Loucy (cell line): ENCODE measurements at regions not wholly inside any gene's neighbourhood (a gene's known extent, or its start where the extent isn't known, plus 50 kb on each side); places are given as distances from the start of the nearest gene placed in this dataset.

ENCODE experiments used
- H2AFZ ChIP-seq: fragments of 200-600 bp; sonication (generic); 2 replicates; pipeline ENCODE4 v1.6.0; 2016; ENCODE audit warnings: antibody characterized with exemption, mild to moderate bottlenecking, low read length, moderate library complexity
- H3F3A ChIP-seq: fragments of 200-600 bp; 2 replicates; pipeline ENCODE4 v1.6.0; 2016; ENCODE audit warnings: antibody characterized with exemption, low read depth, mild to moderate bottlenecking
- H3K27me3 ChIP-seq: fragments of 200-600 bp; sonication (generic); 2 replicates; pipeline ENCODE4 v1.6.1; 2014; ENCODE audit warnings: low read length, mild to moderate bottlenecking; ENCODE audit not compliant: insufficient read depth, poor library complexity, severe bottlenecking
- H3K36me3 ChIP-seq: fragments of 200-600 bp; sonication (generic); 2 replicates; pipeline ENCODE4 v1.6.1; 2016; ENCODE audit warnings: low read length; ENCODE audit not compliant: insufficient read depth
- H3K4me1 ChIP-seq: fragments of 200-600 bp; sonication (generic); 2 replicates; pipeline ENCODE4 v1.5.1; 2014; ENCODE audit warnings: low read length, mild to moderate bottlenecking; ENCODE audit not compliant: insufficient read depth, poor library complexity, severe bottlenecking
- H3K4me2 ChIP-seq: fragments of 200-600 bp; sonication (generic); 2 replicates; pipeline ENCODE4 v1.6.0; 2014; ENCODE audit warnings: antibody characterized with exemption, low read length, low read depth, mild to moderate bottlenecking; ENCODE audit not compliant: poor library complexity, severe bottlenecking
- H3K4me3 ChIP-seq: fragments of 200-600 bp; sonication (generic); 2 replicates; pipeline ENCODE4 v1.5.1; 2014; ENCODE audit warnings: low read length, mild to moderate bottlenecking, mixed read lengths; ENCODE audit not compliant: poor library complexity, severe bottlenecking
- H3K79me2 ChIP-seq: fragments of 200-600 bp; sonication (generic); 2 replicates; pipeline ENCODE4 v1.6.1; 2014; ENCODE audit warnings: low read length; ENCODE audit not compliant: insufficient read depth
- H3K9ac ChIP-seq: fragments of 200-600 bp; sonication (generic); 2 replicates; pipeline ENCODE4 v1.6.0; 2014; ENCODE audit warnings: mild to moderate bottlenecking, low read depth, low read length, moderate library complexity; ENCODE audit not compliant: poor library complexity, severe bottlenecking
- H3K9me2 ChIP-seq: fragments of 200-600 bp; sonication (generic); replicated peaks from 2 replicates; pipeline ENCODE4 v1.6.1; 2016; ENCODE audit warnings: low read depth, low read length, mixed read lengths
- H3K9me3 ChIP-seq: fragments of 200-600 bp; sonication (generic); 2 replicates; pipeline ENCODE4 v1.6.1; 2014; ENCODE audit warnings: mild to moderate bottlenecking, antibody characterized with exemption, low read length, low read depth; ENCODE audit not compliant: insufficient read depth
- H4K20me1 ChIP-seq: fragments of 200-600 bp; sonication (generic); 2 replicates; pipeline ENCODE4 v1.6.0; 2014; ENCODE audit warnings: antibody characterized with exemption, low read length, mild to moderate bottlenecking; ENCODE audit not compliant: insufficient read depth, poor library complexity, severe bottlenecking
- CTCF ChIP-seq: fragments of 200-600 bp; sonication (generic); conservative IDR thresholded peaks from 2 replicates; pipeline ENCODE4 v1.5.1; 2014; ENCODE audit warnings: mild to moderate bottlenecking, antibody characterized with exemption, low read length
- EZH2phosphoT487 ChIP-seq: fragments of 200-600 bp; IDR thresholded peaks from 2 replicates; pipeline ENCODE4 v1.6.1; 2018; ENCODE audit warnings: antibody characterized with exemption, mild to moderate bottlenecking, moderate library complexity, borderline replicate concordance

- no peak overlapping the region for H3K9ac ChIP-seq
- no peak overlapping the region for H3K4me3 ChIP-seq
- no peaks in the 10 kb centered on the region for H3K36me3 ChIP-seq
- peak; percentile 44 for TF ChIP-seq CTCF
- TF ChIP-seq EZH2phosphoT487: no peak
- no peaks in the 10 kb centered on the region for H4K20me1 ChIP-seq
- no peaks in the 10 kb centered on the region for H3K4me1 ChIP-seq
- no peaks in the 10 kb centered on the region for H3K79me2 ChIP-seq
- no peaks in the 10 kb centered on the region for H3K9me3 ChIP-seq
- H3F3A ChIP-seq: no peaks in the 10 kb centered on the region
- H3K4me2 ChIP-seq: no peak overlapping the region
- H2AFZ ChIP-seq: no peak overlapping the region
- H3K9me2 ChIP-seq: no peaks in the 10 kb centered on the region
- H3K27me3 ChIP-seq: no peaks in the 10 kb centered on the region
Observed at GRCh38 chr11:92527467-92527866, 302.8 kb downstream of the FAT3 start.

- Histone ChIP-seq H3K79me2 (no peaks in the 10 kb centered on the region), H3K9ac (no peak overlapping the region), H3K4me1 (no peaks in the 10 kb centered on the region), H3K27me3 (no peaks in the 10 kb centered on the region), H3F3A (no peaks in the 10 kb centered on the region), H3K9me3 (no peaks in the 10 kb centered on the region), H4K20me1 (no peaks in the 10 kb centered on the region), H3K4me3 (no peak overlapping the region), H2AFZ (no peak overlapping the region), H3K9me2 (no peaks in the 10 kb centered on the region), H3K4me2 (no peak overlapping the region), H3K36me3 (no peaks in the 10 kb centered on the region)
- TF ChIP-seq CTCF (no peak), EZH2phosphoT487 (no peak)
Observed at GRCh38 chr11:92528001-92528400, 303.4 kb downstream of the FAT3 start.

- no peaks in the 10 kb centered on the region for H3K4me1 ChIP-seq
- TF ChIP-seq CTCF (no peak), EZH2phosphoT487 (no peak)
- no peak overlapping the region for H2AFZ ChIP-seq
- no peaks in the 10 kb centered on the region for H3F3A ChIP-seq
- no peak overlapping the region for H3K4me3 ChIP-seq
- H3K9me2 ChIP-seq: no peaks in the 10 kb centered on the region
- H3K9me3 ChIP-seq: no peaks in the 10 kb centered on the region
- H4K20me1 ChIP-seq: no peaks in the 10 kb centered on the region
- H3K9ac ChIP-seq: no peak overlapping the region
- no peaks in the 10 kb centered on the region for H3K27me3 ChIP-seq
- H3K36me3 ChIP-seq: no peaks in the 10 kb centered on the region
- H3K4me2 ChIP-seq: no peak overlapping the region
- no peaks in the 10 kb centered on the region for H3K79me2 ChIP-seq
Observed at GRCh38 chr11:92531065-92531739, 306.6 kb downstream of the FAT3 start.
